HG03571 (cell line): ENCODE measurements at regions not wholly inside any gene's neighbourhood (a gene's known extent, or its start where the extent isn't known, plus 50 kb on each side); places are given as distances from the start of the nearest gene placed in this dataset.
"Not testable (repeated sequence)": the region's sequence is repeated elsewhere in the genome, so short reads cannot be mapped to it uniquely, and the experiment has no call there.

ENCODE experiments used
- ATAC-seq: cut with Tn5 transposase; IDR thresholded peaks from one replicate; pipeline ENCODE4 v1.9.1; 2021; ENCODE audit not compliant: unreplicated experiment

DNA sequence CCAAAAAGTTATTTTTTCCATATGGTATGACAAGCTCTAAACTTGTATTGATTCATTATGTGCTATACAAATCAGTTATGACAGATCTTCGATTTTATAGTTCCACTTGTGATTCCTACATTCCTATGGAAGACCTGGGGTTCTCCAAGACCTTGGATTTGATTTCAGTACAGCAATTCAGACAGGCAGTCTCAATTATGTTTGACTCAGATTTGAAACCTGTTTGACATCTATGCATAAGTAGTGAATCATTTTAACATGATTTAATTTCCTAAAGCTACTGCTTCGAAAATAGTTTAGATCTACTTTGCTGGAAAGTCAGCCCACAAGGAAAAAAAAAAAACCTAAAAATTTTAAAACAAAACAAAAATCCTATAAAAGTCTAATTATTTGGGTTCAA lies 820.4 kb downstream of the LUZP2 start:
- ATAC-seq, result no peak

DNA sequence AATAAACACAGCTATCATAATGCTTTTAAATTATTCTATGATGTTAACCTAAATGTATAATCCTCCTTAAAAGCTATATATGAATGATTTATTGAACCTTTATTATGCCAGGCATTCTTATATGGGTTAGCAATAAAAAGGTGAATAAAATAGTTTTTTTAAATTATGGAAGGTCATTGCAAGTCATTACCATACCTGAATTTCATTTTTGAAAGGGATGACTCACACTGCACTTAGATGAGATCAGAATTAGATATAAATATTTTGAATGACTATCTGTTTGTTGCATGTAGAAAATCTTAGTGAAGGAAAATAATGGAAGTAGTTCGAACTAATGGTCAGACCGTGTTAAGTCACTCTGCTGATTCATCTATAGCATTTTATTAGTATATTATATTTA lies 822.3 kb downstream of the LUZP2 start:
- no peak for ATAC-seq

DNA sequence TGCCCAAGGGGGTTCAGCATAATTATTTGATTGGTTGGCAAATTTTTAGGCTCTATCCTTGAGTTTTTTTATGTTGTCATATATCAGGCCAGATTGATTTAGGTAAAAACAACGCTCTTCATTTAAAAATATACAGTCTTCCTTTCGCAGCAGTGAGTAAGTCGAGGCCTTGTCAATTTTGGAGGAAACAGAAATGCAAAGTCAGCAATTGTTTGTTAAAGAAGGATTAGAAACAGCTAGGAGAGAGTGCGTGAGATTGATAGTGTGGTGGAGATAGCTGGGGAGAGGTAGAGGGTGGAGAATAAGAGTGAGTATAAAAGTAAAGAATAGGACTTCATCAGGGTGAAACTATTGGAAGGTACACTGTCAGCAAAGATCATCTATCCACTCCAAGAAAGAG lies 830.8 kb downstream of the LUZP2 start:
- ATAC-seq, result no peak

DNA sequence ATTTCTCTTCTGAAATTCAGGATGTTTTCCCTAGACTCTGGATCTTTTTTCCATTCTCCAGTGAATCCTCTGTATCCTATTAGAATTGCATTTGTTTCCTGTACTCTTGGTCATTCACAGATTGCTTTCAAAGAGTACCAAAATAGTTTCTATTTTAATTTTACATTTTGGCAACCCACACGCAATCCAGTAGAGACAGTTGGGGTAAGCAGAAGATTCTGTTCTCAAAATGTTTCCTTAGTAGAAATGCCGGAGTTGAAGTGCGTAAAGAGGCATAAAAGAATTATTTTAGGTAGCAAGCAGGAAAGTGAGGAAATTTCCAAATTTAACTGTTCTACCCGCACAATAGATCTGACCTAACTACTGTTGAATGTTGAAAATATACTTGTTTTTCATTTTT lies 842.4 kb downstream of the LUZP2 start:
- ATAC-seq, result no peak

DNA sequence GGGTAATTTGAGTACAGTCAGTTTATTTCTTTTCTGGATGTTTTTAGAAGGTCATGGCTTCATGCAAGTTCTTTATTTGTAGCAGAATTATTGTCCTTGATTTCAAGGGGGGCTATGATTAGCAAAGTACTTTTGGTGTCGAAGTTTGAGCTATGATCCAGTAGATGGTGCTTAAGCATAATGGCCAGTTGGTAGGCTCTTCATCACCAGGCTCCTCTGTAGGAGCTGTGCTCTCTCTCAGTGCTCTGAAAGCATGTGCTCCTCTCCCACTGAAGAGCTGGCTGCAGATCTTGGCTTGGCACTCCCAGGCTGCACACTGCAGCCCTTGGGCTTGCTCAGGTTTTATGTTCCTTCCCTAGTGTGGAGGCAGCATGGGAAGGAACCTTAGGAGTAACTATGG lies 852.7 kb downstream of the LUZP2 start:
- no peak for ATAC-seq

DNA sequence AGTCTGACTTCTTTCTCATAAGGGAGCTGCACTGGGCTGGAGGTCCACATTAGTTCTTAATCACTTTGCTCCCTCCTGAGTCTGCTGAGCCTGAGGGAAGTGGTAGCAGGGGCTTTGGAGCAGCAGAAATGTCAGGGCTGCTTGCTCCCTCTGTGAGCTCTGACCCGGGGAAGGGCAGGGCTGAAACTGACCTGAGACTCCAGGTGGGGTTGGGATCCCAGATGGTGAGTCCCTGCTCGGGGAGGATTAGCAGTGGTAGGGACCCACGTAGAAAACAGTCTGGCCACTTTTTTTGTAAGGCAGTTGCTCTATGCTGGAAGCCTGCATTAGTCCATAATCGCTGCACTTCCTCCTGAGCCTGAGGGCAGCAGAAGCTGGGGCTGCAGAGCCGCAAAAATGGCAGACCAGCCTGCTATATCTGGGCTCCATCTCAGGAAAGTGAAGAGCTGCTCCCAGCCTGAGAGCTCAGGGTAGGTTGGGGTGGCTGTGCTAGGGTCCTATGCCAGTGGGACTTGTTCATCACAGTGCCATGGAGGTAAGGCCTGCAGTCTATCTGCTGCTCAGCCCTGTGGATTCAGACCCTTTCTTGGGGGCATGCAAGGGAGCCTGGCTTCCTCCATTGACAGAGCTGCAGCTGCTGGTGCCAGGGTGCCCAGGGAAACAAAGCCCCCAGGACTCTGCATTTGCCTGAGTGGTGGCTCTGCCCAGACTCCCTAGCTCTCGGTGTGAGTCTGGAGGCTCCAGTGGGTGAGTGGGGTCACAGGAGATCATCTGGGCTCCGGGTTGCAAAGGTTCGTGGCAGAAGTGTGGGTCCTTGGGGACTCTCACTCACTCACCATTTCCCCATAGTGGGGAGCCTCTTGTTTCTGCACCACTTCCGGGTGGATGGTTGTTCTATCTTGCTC lies 854.3 kb downstream of the LUZP2 start:
- ATAC-seq, result no peak

DNA sequence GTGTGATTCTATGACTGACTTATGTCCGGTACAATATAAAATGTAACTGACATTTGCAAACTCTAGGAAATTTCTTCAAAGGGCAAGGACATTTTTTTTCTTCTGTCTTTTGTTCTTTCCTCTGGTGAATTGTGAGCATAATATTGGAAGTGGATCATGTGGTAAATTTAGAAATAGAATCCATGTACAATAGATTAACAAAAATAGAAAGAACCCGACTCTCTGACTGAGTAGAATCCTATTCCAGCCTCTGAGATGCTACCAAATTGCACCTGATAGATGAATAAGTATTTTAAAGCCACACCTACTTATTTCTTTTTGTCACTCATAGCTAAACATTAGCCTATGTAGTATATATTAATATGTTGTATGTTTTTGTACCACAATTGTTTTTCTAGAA lies 860.3 kb downstream of the LUZP2 start:
- no peak for ATAC-seq

DNA sequence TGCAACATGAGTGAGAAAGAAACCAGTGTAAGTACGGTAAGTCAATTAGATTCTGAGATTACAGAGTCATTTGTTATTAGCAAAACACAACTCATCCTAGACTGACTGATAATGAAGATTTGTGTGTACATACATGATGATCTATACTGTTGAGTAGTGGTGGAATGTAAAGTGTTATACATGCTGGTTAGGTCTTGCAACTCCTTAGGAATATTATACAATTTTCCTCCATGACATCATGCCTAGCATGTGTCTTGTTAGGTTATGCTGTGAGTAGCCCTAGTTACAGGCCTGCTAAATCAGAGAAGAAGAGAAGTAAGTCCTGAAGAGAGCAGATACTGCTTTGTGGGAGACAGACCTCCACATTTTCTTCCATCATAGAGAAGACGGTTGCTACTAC lies 880.6 kb downstream of the LUZP2 start:
- no peak for ATAC-seq

DNA sequence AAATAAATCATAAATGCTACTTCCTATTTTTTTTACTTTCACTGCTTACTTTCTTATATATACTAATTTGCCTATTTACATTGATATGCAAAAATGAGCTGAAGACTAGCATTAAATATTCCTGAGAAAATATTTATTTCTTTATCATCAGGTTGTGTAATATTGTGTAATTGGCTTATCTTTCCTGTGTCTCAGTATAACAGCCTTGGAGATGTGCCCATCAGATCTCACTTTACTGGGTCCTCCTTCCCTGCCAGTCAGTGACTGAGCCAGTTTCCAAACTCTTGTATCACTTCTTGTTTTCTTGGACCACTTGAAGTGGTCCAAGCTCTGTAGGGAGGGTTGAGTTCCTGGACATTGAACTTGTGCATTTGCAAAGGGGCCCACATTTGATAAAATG lies 900.0 kb downstream of the LUZP2 start:
- ATAC-seq, result no peak

DNA sequence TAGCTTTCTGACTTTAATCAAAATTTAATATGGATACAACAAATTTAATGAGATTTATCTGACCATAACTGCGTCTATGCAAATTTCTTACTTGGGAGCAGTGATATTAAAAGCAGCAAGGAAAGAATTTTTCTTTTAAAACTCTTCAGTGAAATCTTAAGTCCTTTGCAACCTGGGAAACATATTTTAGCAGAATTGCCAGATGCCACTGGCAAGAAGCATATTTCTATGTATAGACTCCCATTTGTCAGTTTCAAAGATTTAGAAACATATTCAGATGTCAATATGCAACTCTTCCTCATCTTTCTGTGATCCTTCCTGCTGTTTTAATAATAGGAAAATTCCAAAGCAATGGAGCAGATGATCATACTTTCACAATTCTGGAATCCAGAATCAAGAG lies 911.3 kb downstream of the LUZP2 start:
- no peak for ATAC-seq

DNA sequence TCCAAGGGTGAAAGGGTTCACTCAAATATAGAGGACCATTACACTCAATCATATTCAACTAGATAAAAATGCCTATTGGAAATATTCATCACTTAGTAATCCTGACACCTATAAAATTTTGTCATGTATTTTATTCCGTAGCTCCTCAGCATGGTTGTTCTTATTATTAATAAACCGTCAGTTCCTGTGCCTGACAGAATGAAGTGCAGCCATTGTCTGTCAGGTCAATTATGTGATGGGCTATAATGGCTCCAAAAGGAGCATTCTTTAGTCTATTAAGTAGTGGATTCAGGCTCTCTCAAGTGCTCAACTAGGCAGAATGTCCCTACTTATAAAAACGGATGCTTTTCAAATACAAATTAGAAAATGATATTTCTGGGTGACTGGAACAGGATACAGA lies 916.1 kb upstream of the ANO3 start:
- no peak for ATAC-seq

DNA sequence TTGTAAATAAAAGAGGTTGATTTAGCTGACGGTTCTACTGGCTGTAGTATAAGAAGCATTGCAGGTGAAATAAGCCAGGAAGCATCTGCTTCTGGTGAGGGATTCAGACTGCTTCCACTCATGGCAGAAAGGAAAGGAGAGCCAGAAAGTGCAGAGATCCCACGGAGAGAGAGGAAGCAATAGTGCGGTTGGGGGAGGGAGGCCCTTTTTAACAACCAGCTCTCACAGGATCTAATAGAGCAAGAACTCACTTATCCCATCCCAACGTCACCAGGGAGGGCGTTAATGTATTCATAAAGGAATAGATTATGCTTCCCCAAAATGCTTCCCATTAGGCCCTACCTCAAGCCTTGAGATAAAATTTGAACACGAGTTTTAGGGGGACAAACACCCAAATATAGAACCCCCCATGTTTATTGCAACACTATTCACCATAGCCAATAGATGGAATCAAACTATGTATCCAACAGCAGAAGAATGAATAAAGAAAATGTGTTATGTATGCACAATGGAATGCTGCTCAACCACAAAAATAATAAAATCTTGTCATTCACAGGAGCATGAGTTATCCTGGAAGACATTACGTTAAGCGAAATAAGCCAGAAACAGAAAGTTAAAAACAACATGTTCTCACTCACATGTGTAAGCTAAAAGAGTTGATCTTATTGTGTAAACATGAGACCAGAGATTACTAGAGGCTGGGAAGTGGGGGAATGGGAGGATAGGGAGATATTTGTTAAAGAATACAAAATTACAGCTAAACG lies 908.3 kb upstream of the ANO3 start:
- no peak for ATAC-seq

DNA sequence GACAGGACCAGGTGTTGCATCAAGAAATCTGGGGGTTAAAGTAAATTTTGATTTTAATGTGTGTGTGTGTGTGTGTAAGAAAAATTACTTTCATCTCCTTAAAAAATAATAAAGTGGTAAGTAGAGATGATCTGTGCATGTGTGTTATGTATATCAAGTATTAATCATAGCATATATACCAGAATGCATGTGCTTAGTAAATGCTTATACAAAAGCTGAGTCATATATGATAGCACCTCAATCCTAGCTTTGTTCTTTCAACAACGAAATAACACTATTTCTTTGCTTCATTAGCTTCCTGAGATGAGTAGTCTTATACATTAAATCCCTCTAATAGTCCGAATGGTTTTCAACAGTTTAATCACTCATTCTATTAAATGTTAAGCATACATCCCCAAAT lies 899.6 kb upstream of the ANO3 start:
- ATAC-seq, result no peak

DNA sequence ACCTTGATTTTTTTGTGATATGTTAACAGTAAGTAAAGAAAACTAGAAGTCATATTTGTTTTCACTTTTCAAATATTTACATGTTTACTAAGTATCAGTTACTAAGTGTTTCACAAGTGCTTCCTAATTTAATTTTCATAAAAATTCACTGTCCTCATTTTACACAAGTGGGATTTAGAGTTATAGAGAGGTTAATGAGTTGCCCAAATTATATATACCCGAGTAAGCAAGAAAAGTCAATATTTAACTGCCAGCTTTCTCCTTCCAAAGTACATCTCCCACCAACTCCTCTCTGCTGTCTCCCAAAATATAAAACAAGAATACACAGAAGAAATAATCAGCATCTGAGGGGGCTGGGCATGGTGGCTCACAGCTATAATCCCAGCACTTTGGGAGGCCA lies 896.7 kb upstream of the ANO3 start:
- ATAC-seq, result no peak

DNA sequence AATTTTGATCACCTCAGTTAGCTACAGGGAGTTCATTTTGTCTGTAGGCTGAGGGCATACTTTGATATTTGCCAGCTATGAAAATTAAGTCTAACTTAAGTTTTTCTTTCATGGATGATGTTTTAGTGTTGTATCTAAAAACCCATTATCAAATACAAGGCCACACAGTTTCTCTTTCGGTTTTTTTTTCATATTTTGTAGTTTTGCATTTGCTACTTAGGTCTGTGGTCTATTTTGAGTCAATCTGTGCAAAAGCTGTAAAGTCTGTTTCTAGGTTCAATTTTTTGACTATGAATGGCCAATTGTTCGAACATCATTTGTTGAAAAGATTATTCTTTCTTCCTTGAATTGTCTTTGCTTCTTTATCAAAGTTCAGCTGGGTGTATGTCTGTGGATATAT lies 895.6 kb upstream of the ANO3 start:
- no peak for ATAC-seq

DNA sequence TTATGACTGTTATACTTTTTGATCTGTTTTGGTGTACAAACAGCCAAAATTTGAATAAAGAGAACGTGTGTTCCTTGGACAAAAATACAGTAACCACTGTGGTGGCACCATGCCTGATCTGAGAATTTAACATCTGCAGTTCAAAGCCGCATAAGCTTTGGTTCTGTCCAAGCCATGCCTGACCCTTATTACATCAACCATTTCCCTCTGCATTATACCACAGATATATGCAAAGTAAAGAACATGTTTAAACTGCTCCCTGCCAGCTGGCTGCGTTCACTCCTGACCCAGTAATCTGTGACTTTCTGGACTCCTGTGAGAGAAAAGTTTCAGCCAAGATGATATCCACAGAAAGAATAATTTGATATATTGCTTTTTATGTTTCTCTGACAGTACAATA lies 890.5 kb upstream of the ANO3 start:
- no peak for ATAC-seq

DNA sequence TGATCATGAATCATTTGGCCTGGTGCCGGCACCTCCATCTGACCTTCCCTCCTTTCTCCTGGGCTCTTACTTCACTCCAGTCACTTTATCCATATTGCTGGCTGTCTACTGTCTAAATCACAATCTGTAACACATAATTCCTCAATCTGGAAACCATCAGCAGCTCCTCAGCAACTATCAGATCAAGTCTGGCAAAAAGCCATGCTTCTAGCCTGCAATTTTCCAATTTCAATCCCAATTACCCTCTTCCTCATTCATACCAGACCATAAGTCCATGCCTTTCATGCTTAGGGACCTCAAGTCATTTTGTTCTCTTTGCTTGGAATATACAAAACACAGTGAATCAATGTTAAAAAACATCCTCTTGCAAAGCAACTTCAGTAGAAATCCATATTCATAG lies 882.8 kb upstream of the ANO3 start:
- no peak for ATAC-seq

DNA sequence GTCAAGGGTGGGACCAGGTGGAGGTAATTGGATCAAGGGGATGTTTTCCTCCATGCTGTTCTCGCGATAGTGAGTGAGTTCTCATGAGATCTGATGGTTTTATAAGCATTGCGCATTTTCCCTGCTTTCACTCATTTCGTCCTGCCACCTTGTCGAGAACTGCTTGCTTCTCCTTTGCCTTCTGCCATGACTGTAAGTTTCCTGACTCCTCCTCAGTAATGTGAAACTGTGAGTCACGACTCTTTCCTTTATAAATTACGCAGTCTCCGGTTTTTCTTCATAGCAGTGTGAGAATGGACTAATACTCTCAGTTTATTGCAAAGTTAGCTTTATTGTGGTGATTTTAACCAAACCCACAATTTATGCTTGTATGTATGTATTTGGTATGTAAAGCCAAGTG lies 878.5 kb upstream of the ANO3 start:
- ATAC-seq, result no peak

DNA sequence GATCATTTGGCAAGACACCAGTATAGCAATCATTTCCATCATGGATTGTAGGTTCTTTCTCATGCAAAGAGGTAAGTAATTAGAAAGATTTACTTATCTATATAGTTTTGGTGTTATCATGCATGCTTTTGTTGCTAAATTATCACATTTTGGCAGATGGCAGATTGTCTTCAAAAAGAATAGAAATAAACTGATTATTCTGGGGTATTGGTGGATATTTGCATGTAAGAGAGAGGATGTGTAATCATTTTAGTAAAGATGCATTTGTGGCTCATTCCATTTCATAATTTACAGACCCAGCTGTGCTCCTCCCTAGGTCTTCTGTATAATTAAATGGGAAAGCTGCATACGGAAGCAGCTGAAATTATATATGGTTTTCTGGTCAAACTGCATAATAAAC lies 875.7 kb upstream of the ANO3 start:
- no peak for ATAC-seq

DNA sequence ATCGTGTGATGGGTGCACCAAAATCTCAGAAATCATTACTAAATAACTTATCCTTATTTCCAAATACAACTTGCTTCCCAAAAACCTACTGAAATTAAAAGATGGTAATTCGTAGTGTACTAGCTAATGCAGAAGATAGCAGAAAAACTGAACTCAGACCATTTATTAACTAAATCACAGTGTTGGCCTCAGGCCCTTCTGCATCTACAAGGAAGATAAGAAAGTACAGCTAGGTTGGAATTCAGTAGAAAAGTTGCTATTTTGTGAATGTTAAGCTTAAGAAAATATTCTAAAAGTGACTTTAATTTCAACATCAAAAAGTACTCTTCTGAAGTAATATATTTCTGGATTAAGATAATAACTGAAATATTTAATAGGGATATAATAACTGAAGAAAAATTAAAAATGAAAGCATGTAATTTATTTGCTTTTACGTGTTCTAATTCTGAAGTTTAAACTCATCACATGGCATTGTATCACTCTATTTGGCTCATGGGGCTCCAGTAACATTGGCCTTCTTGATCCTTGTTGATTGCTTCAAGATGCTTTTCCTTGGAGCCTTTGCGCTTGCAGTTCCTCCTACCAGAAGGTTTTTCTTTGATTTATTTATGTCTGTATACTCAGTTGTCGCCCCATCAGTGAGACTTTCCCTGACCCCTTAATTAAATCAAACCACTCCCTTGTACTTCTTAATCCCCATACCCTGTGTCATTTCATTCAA lies 847.9 kb upstream of the ANO3 start:
- no peak for ATAC-seq

DNA sequence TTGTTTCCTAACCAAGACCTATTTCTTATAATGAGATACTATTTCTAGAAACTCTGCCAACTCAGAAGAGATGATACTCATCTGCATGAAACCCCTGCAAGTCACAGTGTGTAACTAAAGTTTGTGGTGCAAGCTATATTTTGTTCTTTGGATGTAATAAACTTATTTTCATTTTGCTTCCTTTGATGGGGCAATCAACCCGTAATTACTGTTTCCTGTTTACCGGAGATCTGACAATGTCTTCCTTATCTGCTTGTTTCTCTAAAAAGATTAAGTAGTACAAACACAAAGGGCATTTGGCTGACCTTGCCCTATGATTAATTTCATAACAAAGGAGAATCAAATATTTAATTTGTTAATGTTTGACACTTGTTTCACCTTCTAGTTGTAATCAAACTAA lies 846.6 kb upstream of the ANO3 start:
- no peak for ATAC-seq

DNA sequence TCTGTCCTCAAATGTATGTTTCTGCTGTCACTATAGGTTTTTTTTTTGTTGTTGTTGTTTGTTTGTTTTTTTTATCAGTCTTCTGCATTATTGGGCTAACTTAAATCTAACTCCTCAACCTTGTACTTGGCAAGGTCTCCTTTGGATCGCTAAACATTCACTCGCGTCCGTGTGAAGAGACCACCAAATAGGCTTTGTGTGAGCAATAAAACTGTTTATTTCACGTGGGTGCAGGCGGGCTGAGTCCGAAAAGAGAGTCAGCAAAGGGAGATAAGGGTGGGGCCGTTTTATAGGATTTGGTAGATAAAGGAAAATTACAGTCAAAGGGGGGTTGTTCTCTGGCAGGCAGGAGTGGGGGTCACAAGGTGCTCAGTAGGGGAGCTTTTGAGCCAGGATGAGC lies 845.6 kb upstream of the ANO3 start:
- ATAC-seq, result not testable (repeated sequence)
